ENCODE measurements at regions not wholly inside any gene's neighbourhood (a gene's known extent, or its start where the extent isn't known, plus 50 kb on each side); places are given as distances from the start of the nearest gene placed in this dataset.
A peak's percentile ranks its signal among the peaks of the same experiment; 100 is the strongest.
"Not testable (repeated sequence)": the region's sequence is repeated elsewhere in the genome, so short reads cannot be mapped to it uniquely, and the experiment has no call there.

DNA sequence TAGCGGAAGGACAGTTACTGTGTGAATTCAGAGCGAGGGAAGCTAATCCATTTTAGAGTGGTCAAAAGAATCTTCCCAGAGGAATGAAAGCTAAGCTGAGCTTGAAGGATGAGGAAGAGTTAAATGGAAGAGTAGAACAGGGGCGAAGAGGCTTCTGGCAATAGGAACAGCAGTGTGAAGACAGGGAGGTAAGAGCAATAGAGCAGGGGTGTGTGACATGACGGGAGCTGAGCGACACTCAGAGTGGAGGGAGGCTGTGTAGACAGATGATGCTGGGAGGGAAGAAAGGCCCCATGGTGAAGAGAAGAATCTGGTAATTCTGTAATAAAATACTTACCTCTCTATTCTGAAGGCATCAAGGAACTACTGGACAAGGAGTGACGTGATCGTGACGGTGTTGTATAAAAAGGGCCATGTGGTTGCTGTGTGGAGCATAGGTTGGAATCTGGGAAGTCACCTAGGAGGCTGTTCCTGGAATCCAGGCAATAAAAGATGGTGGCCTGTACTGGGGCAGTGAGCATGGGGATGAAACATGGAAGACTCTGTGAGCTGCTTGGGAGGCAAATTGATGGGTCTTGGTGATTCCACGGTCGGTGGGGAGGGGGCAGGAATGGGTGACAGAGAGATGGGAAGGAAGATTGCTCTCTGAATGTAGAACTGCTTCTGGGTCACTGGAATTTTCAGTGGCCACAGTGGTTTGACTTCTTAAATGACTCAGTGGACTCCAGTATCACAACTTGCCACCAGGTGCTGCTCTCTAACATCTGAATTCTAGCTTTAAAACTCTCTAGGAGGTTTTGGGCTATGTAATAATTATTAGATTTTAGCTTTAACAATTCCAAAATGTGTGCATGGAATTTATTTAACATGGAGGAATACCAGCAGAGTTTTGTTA is 164.1 kb downstream of the ATP23 start:
- no peak overlapping the region for H3K27ac Mint-ChIP-seq
- TF ChIP-seq, protein P1, sequence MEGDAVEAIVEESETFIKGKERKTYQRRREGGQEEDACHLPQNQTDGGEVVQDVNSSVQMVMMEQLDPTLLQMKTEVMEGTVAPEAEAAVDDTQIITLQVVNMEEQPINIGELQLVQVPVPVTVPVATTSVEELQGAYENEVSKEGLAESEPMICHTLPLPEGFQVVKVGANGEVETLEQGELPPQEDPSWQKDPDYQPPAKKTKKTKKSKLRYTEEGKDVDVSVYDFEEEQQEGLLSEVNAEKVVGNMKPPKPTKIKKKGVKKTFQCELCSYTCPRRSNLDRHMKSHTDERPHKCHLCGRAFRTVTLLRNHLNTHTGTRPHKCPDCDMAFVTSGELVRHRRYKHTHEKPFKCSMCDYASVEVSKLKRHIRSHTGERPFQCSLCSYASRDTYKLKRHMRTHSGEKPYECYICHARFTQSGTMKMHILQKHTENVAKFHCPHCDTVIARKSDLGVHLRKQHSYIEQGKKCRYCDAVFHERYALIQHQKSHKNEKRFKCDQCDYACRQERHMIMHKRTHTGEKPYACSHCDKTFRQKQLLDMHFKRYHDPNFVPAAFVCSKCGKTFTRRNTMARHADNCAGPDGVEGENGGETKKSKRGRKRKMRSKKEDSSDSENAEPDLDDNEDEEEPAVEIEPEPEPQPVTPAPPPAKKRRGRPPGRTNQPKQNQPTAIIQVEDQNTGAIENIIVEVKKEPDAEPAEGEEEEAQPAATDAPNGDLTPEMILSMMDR (conservative IDR thresholded peaks at IDR 0.05): peak; percentile 47
- H3K27me3 Mint-ChIP-seq: peaks cover 9% of the 10 kb centered on the region
- H3K4me3 Mint-ChIP-seq: no peak overlapping the region
- no peak for DNase-seq (ENCODE audit: extremely low spot score, unreplicated experiment)
- no peaks in the 10 kb centered on the region for H3K9me3 Mint-ChIP-seq
- no peaks in the 10 kb centered on the region for H3K4me1 Mint-ChIP-seq (ENCODE audit: unreplicated experiment)
- H3K36me3 Mint-ChIP-seq: no peaks in the 10 kb centered on the region

DNA sequence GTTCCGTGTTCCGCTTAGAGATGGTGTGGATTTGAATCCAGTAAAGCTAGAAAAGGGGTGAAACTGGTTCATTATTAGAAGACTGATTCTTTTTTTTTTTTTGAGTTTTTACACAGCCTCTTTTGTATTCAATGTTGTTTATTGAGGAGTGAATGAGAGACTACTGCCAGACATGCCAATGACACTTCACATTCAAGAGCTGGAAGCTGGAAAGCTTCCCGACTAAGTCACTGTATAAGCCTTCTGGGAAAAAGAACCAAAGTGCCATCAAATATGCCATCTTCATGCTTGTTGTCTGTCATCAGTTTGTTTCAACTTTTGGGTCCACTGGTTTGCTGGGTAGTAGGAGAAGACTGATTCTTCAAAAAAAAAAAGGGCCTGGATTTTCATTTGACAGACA is 164.8 kb downstream of the ATP23 start:
- Mint-ChIP-seq H3K9me3 (no peaks in the 10 kb centered on the region), H3K27me3 (peaks cover 9% of the 10 kb centered on the region), H3K4me1 (ENCODE audit: unreplicated experiment) (no peaks in the 10 kb centered on the region), H3K4me3 (no peak overlapping the region), H3K27ac (no peak overlapping the region), H3K36me3 (no peaks in the 10 kb centered on the region)
- DNase-seq (ENCODE audit: extremely low spot score, unreplicated experiment): no peak
- TF ChIP-seq, protein P1 (conservative IDR thresholded peaks at IDR 0.05): no peak

DNA sequence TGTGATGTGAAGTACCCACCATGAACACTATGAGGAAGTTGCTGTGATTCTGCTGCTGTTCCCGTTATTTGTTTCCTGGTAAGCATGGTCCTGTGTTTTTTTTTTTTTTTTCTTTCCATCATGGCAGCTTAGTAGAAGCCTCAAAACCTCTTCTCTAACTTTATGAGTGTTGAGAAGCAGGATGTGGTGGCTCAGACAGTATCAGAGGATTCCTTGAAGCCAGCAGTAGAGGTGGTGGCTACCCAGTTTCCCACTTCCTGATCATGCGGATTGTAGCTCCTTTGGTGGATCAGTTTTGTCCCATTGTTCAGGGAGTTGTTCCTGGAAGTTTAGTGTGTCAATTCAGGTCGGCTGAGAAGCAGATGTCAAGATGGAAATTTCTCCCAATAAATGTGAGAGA is 175.8 kb downstream of the ATP23 start:
- no peak overlapping the region for H3K27ac Mint-ChIP-seq
- H3K4me1 Mint-ChIP-seq (ENCODE audit: unreplicated experiment): no peaks in the 10 kb centered on the region
- no peak overlapping the region for H3K4me3 Mint-ChIP-seq
- peaks cover 3% of the 10 kb centered on the region for H3K9me3 Mint-ChIP-seq
- no peak for DNase-seq (ENCODE audit: extremely low spot score, unreplicated experiment)
- TF ChIP-seq, protein P1 (conservative IDR thresholded peaks at IDR 0.05): no peak
- H3K36me3 Mint-ChIP-seq: no peaks in the 10 kb centered on the region
- H3K27me3 Mint-ChIP-seq: peaks cover 3% of the 10 kb centered on the region

DNA sequence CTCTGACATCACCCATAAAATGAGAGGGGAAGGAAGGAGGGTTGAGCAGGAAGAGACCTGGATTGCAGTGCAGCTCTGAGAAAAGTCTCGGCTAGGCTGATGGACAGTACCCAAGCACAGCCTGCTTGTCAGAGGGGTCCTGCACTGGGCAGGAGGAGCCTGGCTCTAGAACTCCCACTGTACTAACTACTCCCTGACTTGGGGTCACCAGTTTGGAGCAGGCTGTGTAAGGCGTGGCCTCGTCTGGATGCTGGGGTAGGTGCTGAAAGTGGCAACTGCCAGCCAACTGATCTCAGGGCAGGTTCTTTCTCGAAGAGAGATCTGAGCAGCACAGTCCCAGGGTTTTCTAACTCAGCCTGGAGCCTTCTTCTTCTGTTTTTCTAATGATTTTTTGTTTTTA is 176.3 kb downstream of the ATP23 start:
- Mint-ChIP-seq H3K4me1 (ENCODE audit: unreplicated experiment) (no peaks in the 10 kb centered on the region), H3K4me3 (no peak overlapping the region), H3K27ac (no peak overlapping the region), H3K36me3 (no peaks in the 10 kb centered on the region), H3K9me3 (peaks cover 5% of the 10 kb centered on the region), H3K27me3 (peaks cover 3% of the 10 kb centered on the region)
- TF ChIP-seq, protein P1 (conservative IDR thresholded peaks at IDR 0.05): no peak
- no peak for DNase-seq (ENCODE audit: extremely low spot score, unreplicated experiment)

DNA sequence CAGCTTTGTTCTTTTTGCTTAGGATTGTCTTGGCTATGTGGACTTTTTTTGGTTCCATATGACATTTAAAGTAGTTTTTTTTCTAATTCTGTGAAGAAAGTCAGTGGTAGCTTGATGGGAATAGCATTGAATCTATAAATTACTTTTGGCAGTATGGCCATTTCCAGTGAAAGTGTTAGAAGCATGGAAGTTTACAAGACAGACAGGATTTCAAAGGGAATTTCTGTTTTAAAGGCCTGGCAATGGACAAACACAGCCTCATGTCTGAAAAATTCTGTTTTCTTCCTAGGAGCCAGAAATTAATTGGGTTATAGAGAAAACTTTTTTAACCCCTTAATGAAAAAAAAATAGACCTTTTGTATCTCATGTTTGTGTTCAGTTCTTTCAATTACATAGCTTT is 184.4 kb downstream of the ATP23 start:
- not testable (repeated sequence) for H3K4me1 Mint-ChIP-seq (ENCODE audit: unreplicated experiment); H3K4me3 Mint-ChIP-seq; DNase-seq (ENCODE audit: extremely low spot score, unreplicated experiment); H3K9me3 Mint-ChIP-seq; H3K27ac Mint-ChIP-seq; H3K27me3 Mint-ChIP-seq; H3K36me3 Mint-ChIP-seq

DNA sequence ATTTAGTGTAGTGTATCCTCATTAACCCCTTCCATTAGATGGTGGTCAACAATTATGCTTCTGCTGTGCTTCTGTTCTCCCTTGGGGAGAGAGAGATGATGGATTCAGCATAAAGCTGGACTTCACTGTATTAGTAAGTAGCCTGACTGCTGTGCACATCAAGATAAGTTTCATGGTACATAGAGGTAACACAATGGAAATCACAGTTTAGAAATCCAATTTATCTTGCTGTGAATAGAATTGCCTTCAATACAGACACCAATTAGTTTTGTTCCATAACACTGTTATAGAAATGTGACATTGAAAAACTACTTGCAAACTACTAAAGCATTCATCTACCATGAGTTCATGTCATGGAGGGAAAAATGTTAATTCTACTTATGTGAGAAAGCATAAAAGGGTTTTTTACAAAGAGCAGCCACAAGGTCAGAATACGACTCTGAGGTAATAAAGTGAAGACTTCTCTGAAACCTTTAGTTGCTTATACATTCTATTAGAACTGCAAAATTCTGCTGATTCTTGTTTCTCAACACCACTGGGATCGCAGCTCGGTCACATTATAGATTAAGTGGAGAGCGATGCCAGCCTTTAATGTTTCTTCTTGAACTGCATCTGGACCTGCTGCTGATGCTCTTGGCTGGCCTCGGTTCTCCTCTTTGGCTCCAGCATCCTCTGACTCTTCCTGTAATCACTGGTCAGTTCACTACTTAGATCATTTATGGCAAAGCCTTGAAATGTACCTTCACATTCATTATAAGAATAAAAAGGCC is 190.8 kb downstream of the ATP23 start:
- Mint-ChIP-seq H3K36me3 (no peaks in the 10 kb centered on the region), H3K4me3 (no peak overlapping the region), H3K9me3 (no peaks in the 10 kb centered on the region), H3K27ac (no peak overlapping the region), H3K4me1 (ENCODE audit: unreplicated experiment) (no peaks in the 10 kb centered on the region), H3K27me3 (peaks cover 7% of the 10 kb centered on the region)
- no peak for DNase-seq (ENCODE audit: extremely low spot score, unreplicated experiment)
- TF ChIP-seq, protein P1 (conservative IDR thresholded peaks at IDR 0.05): no peak

Data from type B pancreatic cell (in vitro differentiated cells).